Chondrocyte (in vitro differentiated cells): ENCODE measurements at regions not wholly inside any gene's neighbourhood (a gene's known extent, or its start where the extent isn't known, plus 50 kb on each side); places are given as distances from the start of the nearest gene placed in this dataset.

Source experiments
- DNase-seq: peaks from one replicate; pipeline ENCODE4 v3.0.0; 2021; ENCODE audit warnings: mixed read lengths, low spot score
- H3K27ac Mint-ChIP-seq: one replicate; pipeline ENCODE4 v1.8.0; 2021; ENCODE audit warnings: mild to moderate bottlenecking, moderate library complexity, mixed read lengths; ENCODE audit not compliant: unreplicated experiment
- H3K27me3 Mint-ChIP-seq: 2 replicates; pipeline ENCODE4 v1.8.0; 2021; ENCODE audit warnings: low read depth, mixed read lengths
- H3K36me3 Mint-ChIP-seq: 2 replicates; pipeline ENCODE4 v1.8.0; 2021; ENCODE audit warnings: low read depth, mixed read lengths
- H3K4me1 Mint-ChIP-seq: 2 replicates; pipeline ENCODE4 v1.8.0; 2021; ENCODE audit warnings: low read depth, mild to moderate bottlenecking, mixed read lengths
- H3K4me3 Mint-ChIP-seq: one replicate; pipeline ENCODE4 v1.8.0; 2021; ENCODE audit warnings: mild to moderate bottlenecking, moderate library complexity, mixed read lengths; ENCODE audit not compliant: unreplicated experiment
- H3K9me3 Mint-ChIP-seq: 2 replicates; pipeline ENCODE4 v1.8.0; 2021; ENCODE audit warnings: low read depth, mixed read lengths
- CTCF ChIP-seq: fragments of 200-600 bp; sonication (generic); IDR thresholded peaks from 2 replicates; pipeline ENCODE4 v1.5.0; 2021; ENCODE audit warnings: antibody characterized with exemption, mild to moderate bottlenecking, moderate library complexity

GRCh38 chr4:54152846-54153600 lies 53.1 kb downstream of the GSX2 start:
- H3K27me3 Mint-ChIP-seq, result no peaks in the 10 kb centered on the region
- peaks cover under 1% of the 10 kb centered on the region for H3K9me3 Mint-ChIP-seq
- no peaks in the 10 kb centered on the region for H3K36me3 Mint-ChIP-seq
- peak overlapping the region; percentile 58 for H3K27ac Mint-ChIP-seq
- peaks cover 27% of the 10 kb centered on the region for H3K4me1 Mint-ChIP-seq
- no peak overlapping the region for H3K4me3 Mint-ChIP-seq
- DNase-seq, result no peak
- TF ChIP-seq CTCF, result no peak

GRCh38 chr4:54155936-54156335 lies 56.0 kb downstream of the GSX2 start:
- no peak overlapping the region for H3K27ac Mint-ChIP-seq
- TF ChIP-seq CTCF, result no peak
- H3K27me3 Mint-ChIP-seq, result no peaks in the 10 kb centered on the region

GRCh38 chr4:54157606-54158005 lies 57.6 kb downstream of the GSX2 start:
- Mint-ChIP-seq H3K4me3 (no peak overlapping the region), H3K9me3 (peaks cover 10% of the 10 kb centered on the region), H3K36me3 (no peaks in the 10 kb centered on the region), H3K4me1 (peaks cover 23% of the 10 kb centered on the region), H3K27ac (no peak overlapping the region), H3K27me3 (no peaks in the 10 kb centered on the region)
- no peak for TF ChIP-seq CTCF
- no peak for DNase-seq

More at GRCh38 chr4:54155936-54156335, 56.0 kb downstream of the GSX2 start:
- DNase-seq, result no peak
- peaks cover 10% of the 10 kb centered on the region for H3K9me3 Mint-ChIP-seq
- H3K4me1 Mint-ChIP-seq, result peaks cover 27% of the 10 kb centered on the region
- H3K36me3 Mint-ChIP-seq, result no peaks in the 10 kb centered on the region
- H3K4me3 Mint-ChIP-seq, result no peak overlapping the region

- no peak for TF ChIP-seq CTCF
- no peak overlapping the region for H3K27ac Mint-ChIP-seq
- no peak for DNase-seq
- no peak overlapping the region for H3K4me3 Mint-ChIP-seq
- peaks cover 28% of the 10 kb centered on the region for H3K4me1 Mint-ChIP-seq
- no peaks in the 10 kb centered on the region for H3K27me3 Mint-ChIP-seq
- peaks cover 10% of the 10 kb centered on the region for H3K9me3 Mint-ChIP-seq
- H3K36me3 Mint-ChIP-seq, result no peaks in the 10 kb centered on the region
Observed at GRCh38 chr4:54159543-54159942, 59.6 kb downstream of the GSX2 start.

- no peaks in the 10 kb centered on the region for H3K27me3 Mint-ChIP-seq
- TF ChIP-seq CTCF, result no peak
- no peak for DNase-seq
- no peaks in the 10 kb centered on the region for H3K36me3 Mint-ChIP-seq
- H3K4me1 Mint-ChIP-seq, result peaks cover 37% of the 10 kb centered on the region
- H3K4me3 Mint-ChIP-seq, result no peak overlapping the region
- H3K27ac Mint-ChIP-seq, result peak overlapping the region; percentile 83
- H3K9me3 Mint-ChIP-seq, result no peaks in the 10 kb centered on the region
Observed at GRCh38 chr4:54165011-54165410, 64.1 kb upstream of the PDGFRA start.
